HepG2 (cell line): ENCODE measurements at regions not wholly inside any gene's neighbourhood (a gene's known extent, or its start where the extent isn't known, plus 50 kb on each side); places are given as distances from the start of the nearest gene placed in this dataset.

Experiments used
- ATAC-seq: fragments of 200-7000 bp; cut with Tn5 transposase; 3 replicates; pipeline ENCODE4 v1.9.1; 2020; ENCODE audit warnings: mild to moderate bottlenecking, moderate library complexity
- BruUV-seq: library from RNA; stranded (reverse); fragments of 400-500 nt; replicated peaks from 2 replicates; lab custom pipeline; 2021; lab: Mats Ljungman, UMichigan
- CTCF ChIA-PET: fragments of 300-600 bp; formaldehyde crosslinking; extraction: SDS; loops from one replicate; lab custom pipeline; 2021; ENCODE audit warnings: low total read pairs, inconsistent platforms, low intra/inter-chr PET ratio; lab: Yijun Ruan, JAX
- POLR2A ChIA-PET: fragments of 350-600 bp; sonication (Branson Sonifier 250); formaldehyde crosslinking; loops from one replicate; lab custom pipeline; 2020; ENCODE audit warnings: antibody characterized with exemption, inconsistent platforms; lab: Yijun Ruan, JAX
- DNase-seq: peaks from one replicate; pipeline ENCODE4 v3.0.0-alpha.2; 2015; ENCODE audit warnings: low spot score
- FAIRE-seq: peaks from 3 replicates; lab custom pipeline; 2011; peaks lifted over from hg19 to GRCh38; lab: Jason Lieb, UNC
- H2AFZ ChIP-seq: one replicate; pipeline ENCODE4 v1.6.1; 2011; ENCODE audit warnings: low read length, inconsistent platforms
- H3K27ac ChIP-seq: fragments of 300-600 bp; 3 replicates; pipeline ENCODE4 v1.8.0; 2011; ENCODE audit warnings: mixed run types, mild to moderate bottlenecking, mixed read lengths, low read length, inconsistent platforms; ENCODE audit not compliant: insufficient read depth; ENCODE audit errors: extremely low read length
- H3K27me3 ChIP-seq, 2 experiments: fragments of 200-600 bp in 1 of 2; 2 replicates in 1 of 2; 3 replicates in 1 of 2; pipeline versions ENCODE4 v1.6.0 to v1.8.0; 2011; ENCODE audit warnings: low read length in 2 of 2, mild to moderate bottlenecking in 2 of 2, moderate library complexity in 2 of 2, inconsistent platforms in 1 of 2; ENCODE audit not compliant: insufficient read depth in 2 of 2, control insufficient read depth in 1 of 2
- H3K36me3 ChIP-seq, 2 experiments: fragments of 200-600 bp in 1 of 2; replicated peaks in 1 of 2; 2 replicates in 1 of 2; 3 replicates in 1 of 2; pipeline versions ENCODE4 v1.5.1 to v1.8.0; 2011; ENCODE audit warnings: low read length in 2 of 2, inconsistent platforms in 1 of 2; ENCODE audit not compliant: insufficient read depth in 2 of 2, control insufficient read depth in 1 of 2
- H3K4me1 ChIP-seq: 2 replicates; pipeline ENCODE4 v1.5.1; 2012; ENCODE audit warnings: low read length, inconsistent platforms; ENCODE audit not compliant: insufficient read depth
- H3K4me2 ChIP-seq: 2 replicates; pipeline ENCODE4 v1.6.0; 2011; ENCODE audit warnings: low read depth, low read length, inconsistent platforms
- H3K4me3 ChIP-seq, 3 experiments: fragments of 200-600 bp in 1 of 3; sonication (generic), shearing (Covaris generic) in 1 of 3; replicated peaks in 1 of 3; 2 replicates each; pipeline ENCODE4 v1.5.1; 2011 to 2016; ENCODE audit warnings: low read length in 3 of 3, inconsistent platforms in 2 of 3, low read depth in 2 of 3, mild to moderate bottlenecking in 2 of 3, control low read depth in 1 of 3, mixed read lengths in 1 of 3; ENCODE audit not compliant: insufficient read depth in 1 of 3
- H3K79me2 ChIP-seq: one replicate; pipeline ENCODE4 v1.6.1; 2011; ENCODE audit warnings: low read length, inconsistent platforms; ENCODE audit not compliant: insufficient read depth
- H3K9ac ChIP-seq: 2 replicates; pipeline ENCODE4 v1.6.0; 2011; ENCODE audit warnings: mild to moderate bottlenecking, low read depth, low read length, inconsistent platforms; ENCODE audit not compliant: insufficient read depth
- H3K9me3 ChIP-seq: 2 replicates; pipeline ENCODE4 v1.5.1; 2012; ENCODE audit warnings: mild to moderate bottlenecking, low read length
- H4K20me1 ChIP-seq: 2 replicates; pipeline ENCODE4 v1.6.0; 2011; ENCODE audit warnings: inconsistent platforms, mild to moderate bottlenecking, low read length, moderate library complexity; ENCODE audit not compliant: insufficient read depth
- PAF1 ChIP-seq: IDR thresholded peaks from 2 replicates; pipeline ENCODE4 v1.6.1; 2016; ENCODE audit warnings: missing genetic modification reagents, missing compliant biosample characterization
- PHF21A ChIP-seq: sonication (generic); formaldehyde crosslinking; IDR thresholded peaks from 2 replicates; pipeline ENCODE4 v1.5.0; 2020; ENCODE audit warnings: mild to moderate bottlenecking, missing genetic modification reagents
- POLR2AphosphoS5 ChIP-seq: IDR thresholded peaks from 2 replicates; pipeline ENCODE4 v1.6.1; 2012; ENCODE audit warnings: low read depth, low read length
- RBAK ChIP-seq: sonication (generic); formaldehyde crosslinking; IDR thresholded peaks from 2 replicates; pipeline ENCODE4 v1.5.1; 2020; ENCODE audit warnings: mild to moderate bottlenecking, missing genetic modification reagents
- SAP130 ChIP-seq: IDR thresholded peaks from 2 replicates; pipeline ENCODE4 v1.6.1; 2016; ENCODE audit warnings: low read depth
- SRSF1 ChIP-seq: fragments of 200-400 bp; formaldehyde crosslinking; optimal IDR thresholded peaks from 2 replicates; pipeline ENCODE3; 2017; ENCODE audit warnings: mild to moderate bottlenecking, low read depth, low read length, moderate library complexity
- SSRP1 ChIP-seq: IDR thresholded peaks from 2 replicates; pipeline ENCODE4 v1.6.1; 2016; ENCODE audit warnings: control low read depth
- ZNF7 ChIP-seq: IDR thresholded peaks from 2 replicates; pipeline ENCODE4 v1.6.1; 2016; ENCODE audit warnings: missing biosample characterization, missing genetic modification reagents
- ZNF792 ChIP-seq: IDR thresholded peaks from 2 replicates; pipeline ENCODE4 v1.6.1; 2016
- WGBS: methylation state at CpG from one replicate; pipeline ENCODE4 v1.1.6; 2017; ENCODE audit warnings: low lambda C conversion rate; 5-methylcytosine and 5-hydroxymethylcytosine counted together
- in situ Hi-C: cut with HindIII; loops from 2 replicates; pipeline ENCODE4 v1.10.0; 2017; ENCODE audit warnings: low pct_unique_long_range_greater_than_20kb; ENCODE audit not compliant: extremely low pct_ligation_motif_present
- intact Hi-C: fragments of 100-400 bp; cut with micrococcal nuclease; formaldehyde crosslinking; loops from one replicate; pipeline ENCODE4 v1.10.0; 2022; ENCODE audit not compliant: unreplicated experiment
- TF ChIP-seq, protein P1 (sequence below): fragments of 450-650 bp; IDR thresholded peaks from 2 replicates; pipeline ENCODE4 v1.6.1; 2016
- TF ChIP-seq, protein P2 (sequence below): sonication (generic); formaldehyde crosslinking; IDR thresholded peaks from 2 replicates; pipeline ENCODE4 v1.4.0; 2020; ENCODE audit warnings: missing genetic modification reagents

- no peaks in the 10 kb centered on the region for H3K27me3 ChIP-seq
- no TSS peak for BruUV-seq
- H3K4me1 ChIP-seq: no peaks in the 10 kb centered on the region
- CTCF ChIA-PET: no interaction called here
- TF ChIP-seq RBAK (CRISPR knock-in tag): no peak
- TF ChIP-seq PHF21A (CRISPR knock-in tag): no peak
- TF ChIP-seq, protein P1, sequence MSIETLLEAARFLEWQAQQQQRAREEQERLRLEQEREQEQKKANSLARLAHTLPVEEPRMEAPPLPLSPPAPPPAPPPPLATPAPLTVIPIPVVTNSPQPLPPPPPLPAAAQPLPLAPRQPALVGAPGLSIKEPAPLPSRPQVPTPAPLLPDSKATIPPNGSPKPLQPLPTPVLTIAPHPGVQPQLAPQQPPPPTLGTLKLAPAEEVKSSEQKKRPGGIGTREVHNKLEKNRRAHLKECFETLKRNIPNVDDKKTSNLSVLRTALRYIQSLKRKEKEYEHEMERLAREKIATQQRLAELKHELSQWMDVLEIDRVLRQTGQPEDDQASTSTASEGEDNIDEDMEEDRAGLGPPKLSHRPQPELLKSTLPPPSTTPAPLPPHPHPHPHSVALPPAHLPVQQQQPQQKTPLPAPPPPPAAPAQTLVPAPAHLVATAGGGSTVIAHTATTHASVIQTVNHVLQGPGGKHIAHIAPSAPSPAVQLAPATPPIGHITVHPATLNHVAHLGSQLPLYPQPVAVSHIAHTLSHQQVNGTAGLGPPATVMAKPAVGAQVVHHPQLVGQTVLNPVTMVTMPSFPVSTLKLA: no peak
- no peak for TF ChIP-seq ZNF792 (CRISPR knock-in tag)
- no peak for TF ChIP-seq PAF1
- no peak for TF ChIP-seq POLR2AphosphoS5
- TF ChIP-seq SAP130: no peak
- no peak for TF ChIP-seq SRSF1
- no peak for TF ChIP-seq ZNF7 (CRISPR knock-in tag)
- TF ChIP-seq SSRP1: no peak
- TF ChIP-seq, protein P2, sequence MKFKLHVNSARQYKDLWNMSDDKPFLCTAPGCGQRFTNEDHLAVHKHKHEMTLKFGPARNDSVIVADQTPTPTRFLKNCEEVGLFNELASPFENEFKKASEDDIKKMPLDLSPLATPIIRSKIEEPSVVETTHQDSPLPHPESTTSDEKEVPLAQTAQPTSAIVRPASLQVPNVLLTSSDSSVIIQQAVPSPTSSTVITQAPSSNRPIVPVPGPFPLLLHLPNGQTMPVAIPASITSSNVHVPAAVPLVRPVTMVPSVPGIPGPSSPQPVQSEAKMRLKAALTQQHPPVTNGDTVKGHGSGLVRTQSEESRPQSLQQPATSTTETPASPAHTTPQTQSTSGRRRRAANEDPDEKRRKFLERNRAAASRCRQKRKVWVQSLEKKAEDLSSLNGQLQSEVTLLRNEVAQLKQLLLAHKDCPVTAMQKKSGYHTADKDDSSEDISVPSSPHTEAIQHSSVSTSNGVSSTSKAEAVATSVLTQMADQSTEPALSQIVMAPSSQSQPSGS (CRISPR knock-in tag): no peak
- in situ Hi-C loops (no loop called here), intact Hi-C loops (no loop called here)
- H3K9ac ChIP-seq: no peak overlapping the region
- H4K20me1 ChIP-seq: no peaks in the 10 kb centered on the region
- no peaks in the 10 kb centered on the region for H3K79me2 ChIP-seq
- no peak for DNase-seq
- 4% methylated on average over 2 of the region's 2 CpGs for WGBS
- POLR2A ChIA-PET: no interaction called here
- no peak for FAIRE-seq
- H3K36me3 ChIP-seq: no peaks in the 10 kb centered on the region
- no peak overlapping the region for H3K27ac ChIP-seq
- H3K4me3 ChIP-seq: no peak overlapping the region
- no peak overlapping the region for H3K4me2 ChIP-seq
- H2AFZ ChIP-seq: no peak overlapping the region
- peaks cover 65% of the 10 kb centered on the region for H3K9me3 ChIP-seq
- ATAC-seq: no peak
Observed at GRCh38 chr1:83619170-83619896, 379.6 kb downstream of the TTLL7 start.
